ENCODE measurements at regions not wholly inside any gene's neighbourhood (a gene's known extent, or its start where the extent isn't known, plus 50 kb on each side); places are given as distances from the start of the nearest gene placed in this dataset.

DNA sequence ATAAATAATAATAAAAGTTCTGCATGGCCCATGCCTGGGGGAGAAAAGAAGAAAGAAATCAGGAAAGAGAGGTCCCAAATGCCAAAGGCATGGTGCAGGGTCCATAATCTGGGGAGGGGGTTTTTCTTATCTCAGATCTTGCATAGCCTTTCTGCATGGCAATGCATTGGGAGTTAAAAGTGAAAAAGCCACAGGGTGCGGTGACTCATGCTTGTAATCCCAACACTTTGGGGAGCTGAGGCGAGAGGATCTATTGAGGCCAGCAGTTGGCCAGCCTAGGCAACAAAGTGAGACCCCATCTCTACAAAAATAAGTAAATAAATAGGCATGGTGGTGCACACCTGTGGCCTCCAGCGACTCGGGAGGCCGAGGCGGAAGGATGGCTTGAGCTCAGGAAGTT is 76.8 kb upstream of the GATA2 start:
- Mint-ChIP-seq H3K36me3 (ENCODE audit: insufficient read depth, unreplicated experiment) (no peaks in the 10 kb centered on the region), H3K27ac (ENCODE audit: unreplicated experiment) (no peak overlapping the region), H3K4me3 (ENCODE audit: unreplicated experiment) (no peak overlapping the region), H3K4me1 (ENCODE audit: low read depth, unreplicated experiment) (no peaks in the 10 kb centered on the region), H3K27me3 (ENCODE audit: insufficient read depth, unreplicated experiment) (no peaks in the 10 kb centered on the region), H3K9me3 (ENCODE audit: unreplicated experiment) (no peaks in the 10 kb centered on the region)
- H3K36me3 ChIP-seq (ENCODE audit: control insufficient read depth, insufficient read depth, low read length), result no peaks in the 10 kb centered on the region
- H3K27me3 ChIP-seq (replicated peaks; ENCODE audit: control insufficient read depth, insufficient read depth, low read length), result no peaks in the 10 kb centered on the region
- no TSS peak for BruUV-seq (replicated peaks)
- DNase-seq, result no peak
- no peak overlapping the region for H3K4me3 ChIP-seq (ENCODE audit: low read depth, low read length)
- H3K9me3 ChIP-seq, result no peaks in the 10 kb centered on the region
- no peaks in the 10 kb centered on the region for H3K4me1 ChIP-seq
- TF ChIP-seq, protein P1, sequence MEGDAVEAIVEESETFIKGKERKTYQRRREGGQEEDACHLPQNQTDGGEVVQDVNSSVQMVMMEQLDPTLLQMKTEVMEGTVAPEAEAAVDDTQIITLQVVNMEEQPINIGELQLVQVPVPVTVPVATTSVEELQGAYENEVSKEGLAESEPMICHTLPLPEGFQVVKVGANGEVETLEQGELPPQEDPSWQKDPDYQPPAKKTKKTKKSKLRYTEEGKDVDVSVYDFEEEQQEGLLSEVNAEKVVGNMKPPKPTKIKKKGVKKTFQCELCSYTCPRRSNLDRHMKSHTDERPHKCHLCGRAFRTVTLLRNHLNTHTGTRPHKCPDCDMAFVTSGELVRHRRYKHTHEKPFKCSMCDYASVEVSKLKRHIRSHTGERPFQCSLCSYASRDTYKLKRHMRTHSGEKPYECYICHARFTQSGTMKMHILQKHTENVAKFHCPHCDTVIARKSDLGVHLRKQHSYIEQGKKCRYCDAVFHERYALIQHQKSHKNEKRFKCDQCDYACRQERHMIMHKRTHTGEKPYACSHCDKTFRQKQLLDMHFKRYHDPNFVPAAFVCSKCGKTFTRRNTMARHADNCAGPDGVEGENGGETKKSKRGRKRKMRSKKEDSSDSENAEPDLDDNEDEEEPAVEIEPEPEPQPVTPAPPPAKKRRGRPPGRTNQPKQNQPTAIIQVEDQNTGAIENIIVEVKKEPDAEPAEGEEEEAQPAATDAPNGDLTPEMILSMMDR (IDR thresholded peaks at IDR 0.05; ENCODE audit: insufficient read depth in 1 of 2, low read depth in 1 of 2, low read length in 1 of 2, severe bottlenecking in 1 of 2, unreplicated experiment in 1 of 2), result no peak
- ChIA-PET POLR2A (no interaction called here), CTCF (no interaction called here)
- intact Hi-C loops (cut with micrococcal nuclease; ENCODE audit: unreplicated experiment), result no loop called here

DNA sequence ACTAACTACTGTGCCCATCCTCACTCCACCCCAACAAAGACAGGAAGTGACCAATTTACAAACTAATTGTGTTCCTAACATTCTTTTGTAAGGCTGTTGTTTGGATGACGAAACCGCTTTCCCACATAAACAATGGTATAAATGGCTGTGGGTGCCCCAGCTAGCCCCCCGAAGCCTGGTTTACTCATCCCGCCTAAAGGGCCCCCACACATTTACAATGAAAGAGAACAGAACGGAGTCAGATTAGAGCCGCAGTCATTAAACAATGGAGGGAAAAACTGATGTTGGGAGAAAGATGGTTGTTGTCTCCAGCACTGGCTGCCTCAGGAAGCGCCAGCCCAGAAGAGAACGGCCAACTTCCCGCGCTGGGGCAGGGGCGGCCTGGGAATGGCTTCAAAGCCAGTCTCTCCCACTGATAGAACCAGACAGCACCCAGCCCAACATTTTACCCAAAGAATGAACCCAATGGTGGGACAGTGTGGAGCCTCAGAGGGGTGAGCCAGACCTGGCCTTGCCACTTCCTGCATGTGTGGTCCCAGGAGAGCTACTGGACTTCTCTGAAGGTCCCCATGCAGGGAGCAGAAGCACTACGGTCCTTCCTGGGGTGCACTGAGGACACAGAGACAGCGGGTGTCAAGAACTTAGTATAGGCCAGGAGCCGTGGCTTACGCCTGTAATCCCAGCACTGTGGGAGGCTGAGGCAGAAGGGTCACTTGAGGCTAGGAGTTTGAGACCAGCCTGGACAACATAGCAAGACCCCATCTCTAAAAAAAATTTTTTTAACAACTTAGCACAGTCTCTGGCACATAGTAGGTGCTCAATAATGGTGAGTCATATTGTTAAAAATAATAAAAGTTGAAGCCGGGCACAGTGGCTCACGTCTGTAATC is 75.8 kb upstream of the GATA2 start:
- CTCF ChIA-PET, result no interaction called here
- H3K27me3 Mint-ChIP-seq (ENCODE audit: insufficient read depth, unreplicated experiment), result no peaks in the 10 kb centered on the region
- H3K4me3 Mint-ChIP-seq (ENCODE audit: unreplicated experiment), result no peak overlapping the region
- H3K9me3 ChIP-seq, result no peaks in the 10 kb centered on the region
- DNase-seq, result no peak
- no peaks in the 10 kb centered on the region for H3K36me3 Mint-ChIP-seq (ENCODE audit: insufficient read depth, unreplicated experiment)
- intact Hi-C loops (cut with micrococcal nuclease; ENCODE audit: unreplicated experiment), result no loop called here
- H3K4me1 Mint-ChIP-seq (ENCODE audit: low read depth, unreplicated experiment), result no peaks in the 10 kb centered on the region
- H3K4me3 ChIP-seq (ENCODE audit: low read depth, low read length), result no peak overlapping the region
- POLR2A ChIA-PET, result no interaction called here
- H3K4me1 ChIP-seq, result no peaks in the 10 kb centered on the region
- H3K27me3 ChIP-seq (replicated peaks; ENCODE audit: control insufficient read depth, insufficient read depth, low read length), result no peaks in the 10 kb centered on the region
- no peak overlapping the region for H3K27ac Mint-ChIP-seq (ENCODE audit: unreplicated experiment)
- no peaks in the 10 kb centered on the region for H3K36me3 ChIP-seq (ENCODE audit: control insufficient read depth, insufficient read depth, low read length)
- TF ChIP-seq, protein P1 (IDR thresholded peaks at IDR 0.05; ENCODE audit: insufficient read depth in 1 of 2, low read depth in 1 of 2, low read length in 1 of 2, severe bottlenecking in 1 of 2, unreplicated experiment in 1 of 2), result no peak
- no TSS peak for BruUV-seq (replicated peaks)
- no peaks in the 10 kb centered on the region for H3K9me3 Mint-ChIP-seq (ENCODE audit: unreplicated experiment)

DNA sequence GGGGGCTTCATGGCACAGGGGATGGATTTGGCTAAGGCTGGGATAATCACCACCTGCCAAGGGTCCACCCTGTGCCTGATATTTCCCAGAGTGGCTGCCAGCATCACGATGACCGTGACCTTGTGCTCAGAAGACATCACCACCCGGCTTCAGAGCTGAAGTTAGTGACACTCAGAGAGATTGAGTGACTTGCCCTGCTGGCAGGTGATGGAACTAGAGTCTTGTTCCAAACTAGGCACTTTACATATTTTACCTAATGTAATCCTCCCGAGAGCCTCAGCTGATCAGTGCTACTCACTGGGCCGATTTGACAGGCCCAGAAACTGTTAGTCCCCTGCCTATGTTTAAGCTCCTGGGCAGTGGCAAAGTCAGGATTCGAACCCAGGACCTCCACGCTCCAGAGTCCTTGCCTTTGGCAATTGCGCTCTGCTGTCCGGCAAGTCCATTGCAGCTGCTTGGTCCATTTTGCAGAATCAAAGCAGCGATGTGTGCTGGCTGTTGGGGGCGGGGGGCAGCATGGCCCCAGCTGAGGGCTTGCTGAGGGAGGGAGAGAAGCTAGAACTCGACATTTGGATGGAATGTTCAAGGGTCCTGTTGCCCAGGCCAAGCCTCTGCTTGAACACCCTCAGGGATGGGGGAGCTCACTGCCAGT is 74.8 kb upstream of the GATA2 start:
- Mint-ChIP-seq H3K27me3 (ENCODE audit: insufficient read depth, unreplicated experiment) (peaks cover 4% of the 10 kb centered on the region), H3K4me3 (ENCODE audit: unreplicated experiment) (no peak overlapping the region), H3K4me1 (ENCODE audit: low read depth, unreplicated experiment) (no peaks in the 10 kb centered on the region), H3K9me3 (ENCODE audit: unreplicated experiment) (no peaks in the 10 kb centered on the region), H3K36me3 (ENCODE audit: insufficient read depth, unreplicated experiment) (no peaks in the 10 kb centered on the region), H3K27ac (ENCODE audit: unreplicated experiment) (no peak overlapping the region)
- Histone ChIP-seq H3K36me3 (ENCODE audit: control insufficient read depth, insufficient read depth, low read length) (no peaks in the 10 kb centered on the region), H3K4me3 (ENCODE audit: low read depth, low read length) (no peak overlapping the region), H3K4me1 (no peaks in the 10 kb centered on the region), H3K9me3 (no peaks in the 10 kb centered on the region), H3K27me3 (replicated peaks; ENCODE audit: control insufficient read depth, insufficient read depth, low read length) (no peaks in the 10 kb centered on the region)
- POLR2A ChIA-PET, result no interaction called here
- no peak for DNase-seq
- CTCF ChIA-PET, result interaction anchor here (0.6 kb wide), 1 partner anchor 34 kb away, joined by 3 read pairs; no protein-coding TSS in a partner anchor
- TF ChIP-seq, protein P1 (IDR thresholded peaks at IDR 0.05; ENCODE audit: insufficient read depth in 1 of 2, low read depth in 1 of 2, low read length in 1 of 2, severe bottlenecking in 1 of 2, unreplicated experiment in 1 of 2), result no peak
- no TSS peak for BruUV-seq (replicated peaks)
- intact Hi-C loops (cut with micrococcal nuclease; ENCODE audit: unreplicated experiment), result no loop called here

Measured in Caco-2 (cell line).